ENCODE measurements at regions not wholly inside any gene's neighbourhood (a gene's known extent, or its start where the extent isn't known, plus 50 kb on each side); places are given as distances from the start of the nearest gene placed in this dataset.

DNA sequence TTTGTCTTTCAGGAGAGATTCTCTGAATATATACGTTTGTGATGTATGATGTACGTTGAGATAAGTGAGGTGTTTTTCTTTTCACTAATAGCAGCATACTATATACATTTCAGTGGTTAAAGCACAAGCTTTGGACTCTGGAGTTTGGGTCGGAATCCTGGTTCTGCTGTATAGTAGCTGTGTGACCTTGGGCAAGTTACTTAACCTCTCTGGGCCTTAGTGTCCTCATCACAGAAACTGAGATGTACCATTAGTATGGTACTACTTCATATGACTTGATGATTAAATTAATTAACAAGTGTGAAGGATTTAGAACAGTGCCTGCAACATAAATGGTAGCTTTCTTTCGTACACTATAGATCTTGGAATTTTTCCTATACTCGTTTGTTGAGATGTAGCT is 258.7 kb downstream of the CDCA7 start:
- H3K4me3 Mint-ChIP-seq (ENCODE audit: unreplicated experiment), result no peak overlapping the region
- H3K4me1 Mint-ChIP-seq (ENCODE audit: insufficient read depth, unreplicated experiment), result no peaks in the 10 kb centered on the region
- no peak overlapping the region for H3K27ac Mint-ChIP-seq (ENCODE audit: low read depth, unreplicated experiment)
- ChIA-PET POLR2A (no interaction called here), CTCF (interaction anchor here (0.6 kb wide), 1 partner anchor 11 kb away, joined by 3 read pairs; no protein-coding TSS in a partner anchor)
- H3K36me3 Mint-ChIP-seq (ENCODE audit: insufficient read depth, unreplicated experiment), result no peaks in the 10 kb centered on the region
- intact Hi-C loops (cut with micrococcal nuclease), result no loop called here
- BruUV-seq (replicated peaks), result no TSS peak
- TF ChIP-seq, protein P1, sequence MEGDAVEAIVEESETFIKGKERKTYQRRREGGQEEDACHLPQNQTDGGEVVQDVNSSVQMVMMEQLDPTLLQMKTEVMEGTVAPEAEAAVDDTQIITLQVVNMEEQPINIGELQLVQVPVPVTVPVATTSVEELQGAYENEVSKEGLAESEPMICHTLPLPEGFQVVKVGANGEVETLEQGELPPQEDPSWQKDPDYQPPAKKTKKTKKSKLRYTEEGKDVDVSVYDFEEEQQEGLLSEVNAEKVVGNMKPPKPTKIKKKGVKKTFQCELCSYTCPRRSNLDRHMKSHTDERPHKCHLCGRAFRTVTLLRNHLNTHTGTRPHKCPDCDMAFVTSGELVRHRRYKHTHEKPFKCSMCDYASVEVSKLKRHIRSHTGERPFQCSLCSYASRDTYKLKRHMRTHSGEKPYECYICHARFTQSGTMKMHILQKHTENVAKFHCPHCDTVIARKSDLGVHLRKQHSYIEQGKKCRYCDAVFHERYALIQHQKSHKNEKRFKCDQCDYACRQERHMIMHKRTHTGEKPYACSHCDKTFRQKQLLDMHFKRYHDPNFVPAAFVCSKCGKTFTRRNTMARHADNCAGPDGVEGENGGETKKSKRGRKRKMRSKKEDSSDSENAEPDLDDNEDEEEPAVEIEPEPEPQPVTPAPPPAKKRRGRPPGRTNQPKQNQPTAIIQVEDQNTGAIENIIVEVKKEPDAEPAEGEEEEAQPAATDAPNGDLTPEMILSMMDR (IDR thresholded peaks at IDR 0.05; ENCODE audit: unreplicated experiment), result no peak
- no peaks in the 10 kb centered on the region for H3K9me3 Mint-ChIP-seq (ENCODE audit: unreplicated experiment)
- no peaks in the 10 kb centered on the region for H3K27me3 Mint-ChIP-seq (ENCODE audit: insufficient read depth, unreplicated experiment)
- DNase-seq (ENCODE audit: unreplicated experiment), result no peak

GRCh38 chr2:173614265-173614930 is 259.7 kb downstream of the CDCA7 start:
- TF ChIP-seq, protein P1 (IDR thresholded peaks at IDR 0.05; ENCODE audit: unreplicated experiment), result no peak

GRCh38 chr2:173623438-173624319 is 269.0 kb downstream of the CDCA7 start:
- H3K27ac Mint-ChIP-seq (ENCODE audit: low read depth, unreplicated experiment), result no peak overlapping the region
- DNase-seq (ENCODE audit: unreplicated experiment), result no peak
- CTCF ChIA-PET, result no interaction called here
- H3K4me3 Mint-ChIP-seq (ENCODE audit: unreplicated experiment), result no peak overlapping the region
- no peaks in the 10 kb centered on the region for H3K27me3 Mint-ChIP-seq (ENCODE audit: insufficient read depth, unreplicated experiment)
- TF ChIP-seq, protein P1 (IDR thresholded peaks at IDR 0.05; ENCODE audit: unreplicated experiment), result no peak
- H3K9me3 Mint-ChIP-seq (ENCODE audit: unreplicated experiment), result no peaks in the 10 kb centered on the region
- BruUV-seq (replicated peaks), result no TSS peak
- intact Hi-C loops (cut with micrococcal nuclease), result no loop called here
- H3K4me1 Mint-ChIP-seq (ENCODE audit: insufficient read depth, unreplicated experiment), result no peaks in the 10 kb centered on the region
- no peaks in the 10 kb centered on the region for H3K36me3 Mint-ChIP-seq (ENCODE audit: insufficient read depth, unreplicated experiment)
- POLR2A ChIA-PET, result interaction anchor here (0.7 kb wide), 1 partner anchor 34 kb away, joined by 3 read pairs; no protein-coding TSS in a partner anchor

More at GRCh38 chr2:173614265-173614930, 259.7 kb downstream of the CDCA7 start:
- POLR2A ChIA-PET, result interaction anchor here (0.6 kb wide), 1 partner anchor 38 kb away, joined by 3 read pairs; no protein-coding TSS in a partner anchor
- no peaks in the 10 kb centered on the region for H3K36me3 Mint-ChIP-seq (ENCODE audit: insufficient read depth, unreplicated experiment)
- CTCF ChIA-PET, result interaction anchor here (0.6 kb wide), 2 partner anchors 10 to 423 kb away, joined by 3 read pairs; no protein-coding TSS in a partner anchor
- intact Hi-C loops (cut with micrococcal nuclease), result no loop called here
- H3K4me1 Mint-ChIP-seq (ENCODE audit: insufficient read depth, unreplicated experiment), result no peaks in the 10 kb centered on the region
- H3K27me3 Mint-ChIP-seq (ENCODE audit: insufficient read depth, unreplicated experiment), result no peaks in the 10 kb centered on the region
- H3K9me3 Mint-ChIP-seq (ENCODE audit: unreplicated experiment), result no peaks in the 10 kb centered on the region
- no TSS peak for BruUV-seq (replicated peaks)
- no peak overlapping the region for H3K27ac Mint-ChIP-seq (ENCODE audit: low read depth, unreplicated experiment)
- no peak overlapping the region for H3K4me3 Mint-ChIP-seq (ENCODE audit: unreplicated experiment)
- DNase-seq (ENCODE audit: unreplicated experiment), result no peak

DNA sequence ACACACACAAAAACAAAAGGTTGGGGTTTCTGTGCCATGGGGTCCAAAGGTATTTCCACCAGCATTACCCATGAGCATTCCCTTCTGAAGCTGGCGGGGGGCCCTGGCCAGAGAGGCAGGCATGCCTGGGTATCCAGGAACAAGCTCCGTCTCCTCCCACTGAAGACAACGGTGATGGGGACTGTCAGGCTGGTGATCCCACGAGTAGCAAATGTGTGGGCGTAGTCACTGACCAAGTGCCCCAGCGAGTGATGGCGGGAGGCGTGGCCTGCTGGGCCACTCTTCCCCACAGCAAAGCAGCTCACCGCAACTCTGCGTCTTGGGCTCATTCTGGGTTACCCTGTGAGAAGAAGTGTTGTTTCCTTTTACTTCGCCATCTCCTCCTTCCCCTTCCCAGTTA is 270.6 kb downstream of the CDCA7 start:
- POLR2A ChIA-PET, result no interaction called here
- Mint-ChIP-seq H3K4me1 (ENCODE audit: insufficient read depth, unreplicated experiment) (no peaks in the 10 kb centered on the region), H3K9me3 (ENCODE audit: unreplicated experiment) (no peaks in the 10 kb centered on the region), H3K4me3 (ENCODE audit: unreplicated experiment) (no peak overlapping the region), H3K36me3 (ENCODE audit: insufficient read depth, unreplicated experiment) (no peaks in the 10 kb centered on the region), H3K27ac (ENCODE audit: low read depth, unreplicated experiment) (no peak overlapping the region), H3K27me3 (ENCODE audit: insufficient read depth, unreplicated experiment) (no peaks in the 10 kb centered on the region)
- no peak for DNase-seq (ENCODE audit: unreplicated experiment)
- CTCF ChIA-PET, result no interaction called here
- intact Hi-C loops (cut with micrococcal nuclease), result no loop called here
- TF ChIP-seq, protein P1 (IDR thresholded peaks at IDR 0.05; ENCODE audit: unreplicated experiment), result no peak
- BruUV-seq (replicated peaks), result no TSS peak
